ENCODE measurements at regions not wholly inside any gene's neighbourhood (a gene's known extent, or its start where the extent isn't known, plus 50 kb on each side); places are given as distances from the start of the nearest gene placed in this dataset.
A peak's percentile ranks its signal among the peaks of the same experiment; 100 is the strongest.

- TF ChIP-seq, protein P1, sequence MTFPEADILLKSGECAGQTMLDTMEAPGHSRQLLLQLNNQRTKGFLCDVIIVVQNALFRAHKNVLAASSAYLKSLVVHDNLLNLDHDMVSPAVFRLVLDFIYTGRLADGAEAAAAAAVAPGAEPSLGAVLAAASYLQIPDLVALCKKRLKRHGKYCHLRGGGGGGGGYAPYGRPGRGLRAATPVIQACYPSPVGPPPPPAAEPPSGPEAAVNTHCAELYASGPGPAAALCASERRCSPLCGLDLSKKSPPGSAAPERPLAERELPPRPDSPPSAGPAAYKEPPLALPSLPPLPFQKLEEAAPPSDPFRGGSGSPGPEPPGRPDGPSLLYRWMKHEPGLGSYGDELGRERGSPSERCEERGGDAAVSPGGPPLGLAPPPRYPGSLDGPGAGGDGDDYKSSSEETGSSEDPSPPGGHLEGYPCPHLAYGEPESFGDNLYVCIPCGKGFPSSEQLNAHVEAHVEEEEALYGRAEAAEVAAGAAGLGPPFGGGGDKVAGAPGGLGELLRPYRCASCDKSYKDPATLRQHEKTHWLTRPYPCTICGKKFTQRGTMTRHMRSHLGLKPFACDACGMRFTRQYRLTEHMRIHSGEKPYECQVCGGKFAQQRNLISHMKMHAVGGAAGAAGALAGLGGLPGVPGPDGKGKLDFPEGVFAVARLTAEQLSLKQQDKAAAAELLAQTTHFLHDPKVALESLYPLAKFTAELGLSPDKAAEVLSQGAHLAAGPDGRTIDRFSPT (tag by site-specific recombination; IDR thresholded peaks at IDR 0.05), result no peak
- TF ChIP-seq FEZF1 (tag by site-specific recombination; IDR thresholded peaks at IDR 0.05) (peak; percentile 68; the same call in 1 of the 2 replicates), YY1 (tag by site-specific recombination; IDR thresholded peaks at IDR 0.05) (no peak), ZBTB1 (tag by site-specific recombination; IDR thresholded peaks at IDR 0.05) (no peak), ZNF350 (tag by site-specific recombination; IDR thresholded peaks at IDR 0.05) (no peak), OSR2 (tag by site-specific recombination; IDR thresholded peaks at IDR 0.05) (peak; percentile 93), ZNF571 (tag by site-specific recombination; IDR thresholded peaks at IDR 0.05) (no peak), ZBTB21 (tag by site-specific recombination; IDR thresholded peaks at IDR 0.05) (no peak), ZSCAN23 (tag by site-specific recombination; IDR thresholded peaks at IDR 0.05) (no peak), ZNF24 (tag by site-specific recombination; IDR thresholded peaks at IDR 0.05) (no peak; the same call in 1 of the 2 replicates), GLIS2 (tag by site-specific recombination; IDR thresholded peaks at IDR 0.05) (no peak), ZNF621 (tag by site-specific recombination; IDR thresholded peaks at IDR 0.05) (no peak), ZEB2 (tag by site-specific recombination; IDR thresholded peaks at IDR 0.05) (peak; percentile 67), ZBTB20 (tag by site-specific recombination; IDR thresholded peaks at IDR 0.05) (no peak), ELK4 (IDR thresholded peaks at IDR 0.05; ENCODE audit: borderline replicate concordance, low read depth, low read length) (no peak), ZNF19 (tag by site-specific recombination; IDR thresholded peaks at IDR 0.05; ENCODE audit: low read depth) (no peak), KLF7 (tag by site-specific recombination; IDR thresholded peaks at IDR 0.05; ENCODE audit: borderline replicate concordance) (no peak), ZNF626 (tag by site-specific recombination; IDR thresholded peaks at IDR 0.05) (no peak), ZNF677 (tag by site-specific recombination; IDR thresholded peaks at IDR 0.05) (no peak), ZNF777 (tag by site-specific recombination; IDR thresholded peaks at IDR 0.05; ENCODE audit: borderline replicate concordance) (no peak), HOXC10 (CRISPR knock-in tag; IDR thresholded peaks at IDR 0.05) (no peak), ZSCAN16 (tag by site-specific recombination; IDR thresholded peaks at IDR 0.05) (no peak), ZNF837 (tag by site-specific recombination; IDR thresholded peaks at IDR 0.05) (no peak)
- TF ChIP-seq, protein P2, sequence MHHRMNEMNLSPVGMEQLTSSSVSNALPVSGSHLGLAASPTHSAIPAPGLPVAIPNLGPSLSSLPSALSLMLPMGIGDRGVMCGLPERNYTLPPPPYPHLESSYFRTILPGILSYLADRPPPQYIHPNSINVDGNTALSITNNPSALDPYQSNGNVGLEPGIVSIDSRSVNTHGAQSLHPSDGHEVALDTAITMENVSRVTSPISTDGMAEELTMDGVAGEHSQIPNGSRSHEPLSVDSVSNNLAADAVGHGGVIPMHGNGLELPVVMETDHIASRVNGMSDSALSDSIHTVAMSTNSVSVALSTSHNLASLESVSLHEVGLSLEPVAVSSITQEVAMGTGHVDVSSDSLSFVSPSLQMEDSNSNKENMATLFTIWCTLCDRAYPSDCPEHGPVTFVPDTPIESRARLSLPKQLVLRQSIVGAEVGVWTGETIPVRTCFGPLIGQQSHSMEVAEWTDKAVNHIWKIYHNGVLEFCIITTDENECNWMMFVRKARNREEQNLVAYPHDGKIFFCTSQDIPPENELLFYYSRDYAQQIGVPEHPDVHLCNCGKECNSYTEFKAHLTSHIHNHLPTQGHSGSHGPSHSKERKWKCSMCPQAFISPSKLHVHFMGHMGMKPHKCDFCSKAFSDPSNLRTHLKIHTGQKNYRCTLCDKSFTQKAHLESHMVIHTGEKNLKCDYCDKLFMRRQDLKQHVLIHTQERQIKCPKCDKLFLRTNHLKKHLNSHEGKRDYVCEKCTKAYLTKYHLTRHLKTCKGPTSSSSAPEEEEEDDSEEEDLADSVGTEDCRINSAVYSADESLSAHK (tag by site-specific recombination; IDR thresholded peaks at IDR 0.05), result no peak
- TF ChIP-seq, protein P3, sequence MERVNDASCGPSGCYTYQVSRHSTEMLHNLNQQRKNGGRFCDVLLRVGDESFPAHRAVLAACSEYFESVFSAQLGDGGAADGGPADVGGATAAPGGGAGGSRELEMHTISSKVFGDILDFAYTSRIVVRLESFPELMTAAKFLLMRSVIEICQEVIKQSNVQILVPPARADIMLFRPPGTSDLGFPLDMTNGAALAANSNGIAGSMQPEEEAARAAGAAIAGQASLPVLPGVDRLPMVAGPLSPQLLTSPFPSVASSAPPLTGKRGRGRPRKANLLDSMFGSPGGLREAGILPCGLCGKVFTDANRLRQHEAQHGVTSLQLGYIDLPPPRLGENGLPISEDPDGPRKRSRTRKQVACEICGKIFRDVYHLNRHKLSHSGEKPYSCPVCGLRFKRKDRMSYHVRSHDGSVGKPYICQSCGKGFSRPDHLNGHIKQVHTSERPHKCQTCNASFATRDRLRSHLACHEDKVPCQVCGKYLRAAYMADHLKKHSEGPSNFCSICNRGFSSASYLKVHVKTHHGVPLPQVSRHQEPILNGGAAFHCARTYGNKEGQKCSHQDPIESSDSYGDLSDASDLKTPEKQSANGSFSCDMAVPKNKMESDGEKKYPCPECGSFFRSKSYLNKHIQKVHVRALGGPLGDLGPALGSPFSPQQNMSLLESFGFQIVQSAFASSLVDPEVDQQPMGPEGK (tag by site-specific recombination; IDR thresholded peaks at IDR 0.05), result no peak
- TF ChIP-seq, protein P4, sequence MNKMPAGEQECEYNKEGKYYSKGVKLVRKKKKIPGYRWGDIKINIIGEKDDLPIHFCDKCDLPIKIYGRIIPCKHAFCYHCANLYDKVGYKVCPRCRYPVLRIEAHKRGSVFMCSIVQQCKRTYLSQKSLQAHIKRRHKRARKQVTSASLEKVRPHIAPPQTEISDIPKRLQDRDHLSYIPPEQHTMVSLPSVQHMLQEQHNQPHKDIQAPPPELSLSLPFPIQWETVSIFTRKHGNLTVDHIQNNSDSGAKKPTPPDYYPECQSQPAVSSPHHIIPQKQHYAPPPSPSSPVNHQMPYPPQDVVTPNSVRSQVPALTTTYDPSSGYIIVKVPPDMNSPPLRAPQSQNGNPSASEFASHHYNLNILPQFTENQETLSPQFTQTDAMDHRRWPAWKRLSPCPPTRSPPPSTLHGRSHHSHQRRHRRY (tag by site-specific recombination; IDR thresholded peaks at IDR 0.05), result no peak
- TF ChIP-seq, protein P5, sequence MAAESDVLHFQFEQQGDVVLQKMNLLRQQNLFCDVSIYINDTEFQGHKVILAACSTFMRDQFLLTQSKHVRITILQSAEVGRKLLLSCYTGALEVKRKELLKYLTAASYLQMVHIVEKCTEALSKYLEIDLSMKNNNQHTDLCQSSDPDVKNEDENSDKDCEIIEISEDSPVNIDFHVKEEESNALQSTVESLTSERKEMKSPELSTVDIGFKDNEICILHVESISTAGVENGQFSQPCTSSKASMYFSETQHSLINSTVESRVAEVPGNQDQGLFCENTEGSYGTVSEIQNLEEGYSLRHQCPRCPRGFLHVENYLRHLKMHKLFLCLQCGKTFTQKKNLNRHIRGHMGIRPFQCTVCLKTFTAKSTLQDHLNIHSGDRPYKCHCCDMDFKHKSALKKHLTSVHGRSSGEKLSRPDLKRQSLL (tag by site-specific recombination; IDR thresholded peaks at IDR 0.05), result no peak
- TF ChIP-seq, protein P6, sequence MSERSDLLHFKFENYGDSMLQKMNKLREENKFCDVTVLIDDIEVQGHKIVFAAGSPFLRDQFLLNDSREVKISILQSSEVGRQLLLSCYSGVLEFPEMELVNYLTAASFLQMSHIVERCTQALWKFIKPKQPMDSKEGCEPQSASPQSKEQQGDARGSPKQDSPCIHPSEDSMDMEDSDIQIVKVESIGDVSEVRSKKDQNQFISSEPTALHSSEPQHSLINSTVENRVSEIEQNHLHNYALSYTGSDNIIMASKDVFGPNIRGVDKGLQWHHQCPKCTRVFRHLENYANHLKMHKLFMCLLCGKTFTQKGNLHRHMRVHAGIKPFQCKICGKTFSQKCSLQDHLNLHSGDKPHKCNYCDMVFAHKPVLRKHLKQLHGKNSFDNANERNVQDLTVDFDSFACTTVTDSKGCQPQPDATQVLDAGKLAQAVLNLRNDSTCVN (tag by site-specific recombination; optimal IDR thresholded peaks at IDR 0.05), result no peak
Measured at GRCh38 chr6:150729188-150729748, 129.6 kb downstream of the PLEKHG1 start (continued).
